Testis (tissue), 2 donors: ENCODE measurements at regions not wholly inside any gene's neighbourhood (a gene's known extent, or its start where the extent isn't known, plus 50 kb on each side); places are given as distances from the start of the nearest gene placed in this dataset.

Source experiments
- DNase-seq: peaks from one replicate; pipeline ENCODE4 v3.0.0-alpha.2; 2019
- H3K27ac ChIP-seq, 2 donors: fragments of 200-600 bp; sonication (generic); one replicate each; pipeline ENCODE4 v1.5.1; 2019
- H3K27me3 ChIP-seq: fragments of 200-600 bp; sonication (generic); one replicate; pipeline ENCODE4 v1.5.1; 2019
- H3K36me3 ChIP-seq: fragments of 200-600 bp; sonication (generic); one replicate; pipeline ENCODE4 v1.5.1; 2017; ENCODE audit warnings: low read depth; ENCODE audit errors: missing control alignments
- H3K4me1 ChIP-seq: fragments of 200-600 bp; sonication (generic); one replicate; pipeline ENCODE4 v1.5.1; 2019
- H3K4me3 ChIP-seq, 2 donors: fragments of 200-600 bp; sonication (generic); one replicate each; pipeline ENCODE4 v1.5.1; 2017 to 2019
- H3K9me3 ChIP-seq: fragments of 200-600 bp; sonication (generic); one replicate; pipeline ENCODE4 v1.5.1; 2017
- CTCF ChIP-seq, 3 experiments: fragments of 450-650 bp in 2 of 3; fragments of 200-600 bp in 1 of 3; sonication (generic) in 1 of 3; IDR thresholded peaks; one replicate each; pipeline ENCODE4 v1.5.1; 2016 to 2019; ENCODE audit warnings: antibody characterized with exemption in 3 of 3, mild to moderate bottlenecking in 2 of 3, moderate library complexity in 1 of 3
- POLR2A ChIP-seq: fragments of 450-650 bp; IDR thresholded peaks from one replicate; pipeline ENCODE4 v1.6.1; 2017; ENCODE audit warnings: antibody characterized with exemption, mild to moderate bottlenecking, moderate library complexity
- WGBS, 2 donors: methylation state at CpG; one replicate each; pipeline ENCODE4 v1.1.5; 2018; 5-methylcytosine and 5-hydroxymethylcytosine counted together
- intact Hi-C: fragments of 100-400 bp; cut with DNase I; formaldehyde crosslinking; loops from one replicate; pipeline ENCODE4 v1.15.1; 2023; ENCODE audit warnings: low total_unique reads

- Histone ChIP-seq H3K27me3 (no peaks in the 10 kb centered on the region), H3K36me3 (no peaks in the 10 kb centered on the region), H3K4me1 (no peaks in the 10 kb centered on the region), H3K4me3 (no peak overlapping the region), H3K9me3 (no peaks in the 10 kb centered on the region), H3K27ac (no peak overlapping the region)
- DNase-seq, result no peak
- TF ChIP-seq CTCF (IDR thresholded peaks at IDR 0.05) (no peak), POLR2A (no peak)
- WGBS, 2 donors, result 73 to 78% methylated on average over 7 of the region's 7 CpGs
- intact Hi-C loops, result no loop called here
Measured at GRCh38 chr10:83680470-83680891, 458.8 kb upstream of the GHITM start.

- H3K4me1 ChIP-seq, result no peaks in the 10 kb centered on the region
- TF ChIP-seq POLR2A, result no peak
- no peak for TF ChIP-seq CTCF (IDR thresholded peaks at IDR 0.05)
- H3K4me3 ChIP-seq, result no peak overlapping the region
- H3K27ac ChIP-seq, result no peak overlapping the region
- WGBS, 2 donors, result 90 to 94% methylated on average over 2 of the region's 2 CpGs
- no peaks in the 10 kb centered on the region for H3K36me3 ChIP-seq
- no peaks in the 10 kb centered on the region for H3K9me3 ChIP-seq
- DNase-seq, result no peak
- H3K27me3 ChIP-seq, result no peaks in the 10 kb centered on the region
- intact Hi-C loops, result no loop called here
Measured at GRCh38 chr10:83682414-83682813, 456.9 kb upstream of the GHITM start.

- Histone ChIP-seq H3K36me3 (no peaks in the 10 kb centered on the region), H3K27me3 (no peaks in the 10 kb centered on the region), H3K4me3 (no peak overlapping the region), H3K27ac (no peak overlapping the region), H3K9me3 (no peaks in the 10 kb centered on the region), H3K4me1 (no peaks in the 10 kb centered on the region)
- TF ChIP-seq CTCF (IDR thresholded peaks at IDR 0.05) (no peak), POLR2A (no peak)
- no peak for DNase-seq
- intact Hi-C loops, result no loop called here
- 49 to 56% methylated on average over 5 of the region's 5 CpGs for WGBS, 2 donors
Measured at GRCh38 chr10:83685458-83685857, 453.9 kb upstream of the GHITM start.

- H3K9me3 ChIP-seq, result no peaks in the 10 kb centered on the region
- 67 to 100% methylated on average over 2 of the region's 2 CpGs for WGBS, 2 donors
- intact Hi-C loops, result no loop called here
- H3K27ac ChIP-seq, result no peak overlapping the region
- H3K27me3 ChIP-seq, result no peaks in the 10 kb centered on the region
- no peak for TF ChIP-seq POLR2A
- no peak for TF ChIP-seq CTCF (IDR thresholded peaks at IDR 0.05)
- no peaks in the 10 kb centered on the region for H3K36me3 ChIP-seq
- DNase-seq, result no peak
- H3K4me3 ChIP-seq, result no peak overlapping the region
- no peaks in the 10 kb centered on the region for H3K4me1 ChIP-seq
Measured at GRCh38 chr10:83691791-83692596, 447.3 kb upstream of the GHITM start.

GRCh38 chr10:83698899-83699298 is 440.4 kb upstream of the GHITM start:
- 89 to 93% methylated on average over 2 of the region's 2 CpGs for WGBS, 2 donors
- TF ChIP-seq CTCF (IDR thresholded peaks at IDR 0.05), result no peak

More at GRCh38 chr10:83698899-83699298, 440.4 kb upstream of the GHITM start:
- no peak for DNase-seq
- no peak overlapping the region for H3K27ac ChIP-seq
- no peaks in the 10 kb centered on the region for H3K36me3 ChIP-seq
- intact Hi-C loops, result no loop called here
- H3K27me3 ChIP-seq, result no peaks in the 10 kb centered on the region
- H3K4me3 ChIP-seq, result no peak overlapping the region
- no peaks in the 10 kb centered on the region for H3K4me1 ChIP-seq
- H3K9me3 ChIP-seq, result no peaks in the 10 kb centered on the region
